ENCODE measurements at regions not wholly inside any gene's neighbourhood (a gene's known extent, or its start where the extent isn't known, plus 50 kb on each side); places are given as distances from the start of the nearest gene placed in this dataset.

DNA sequence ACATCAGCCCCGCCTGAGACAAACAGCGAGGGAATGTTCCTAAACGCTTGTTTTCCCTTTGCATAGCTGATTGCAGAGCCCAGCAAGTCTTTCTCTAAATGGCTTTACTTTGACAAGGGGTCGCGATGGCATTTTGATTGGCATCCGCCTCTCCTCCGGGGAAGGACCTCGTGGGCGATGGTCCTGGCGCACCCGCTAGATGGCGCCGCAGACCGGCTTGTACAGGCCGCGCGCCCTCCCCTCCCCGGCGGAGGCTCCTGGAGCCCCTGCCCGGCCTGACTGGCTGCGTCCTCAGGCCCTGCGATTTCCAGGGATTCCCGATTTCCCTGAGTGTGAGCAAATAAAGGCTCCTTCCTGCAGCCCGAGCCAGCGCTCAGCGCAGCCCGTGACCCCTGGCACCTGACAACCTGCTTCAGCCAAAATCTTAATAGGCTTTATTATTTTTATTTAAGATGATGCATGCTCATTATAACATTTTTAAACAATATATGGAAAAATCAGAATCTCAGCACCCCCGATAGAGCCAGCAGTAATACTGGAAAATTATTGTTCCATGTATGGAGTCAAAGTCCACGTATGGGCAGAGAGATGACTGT lies 468.3 kb downstream of the AACS start:
- Histone ChIP-seq H3K9me3 (no peaks in the 10 kb centered on the region), H3K27ac (replicated peaks in 1 of 4) (no peak overlapping the region), H3K36me3 (no peaks in the 10 kb centered on the region), H3K27me3 (peaks cover 0 to 34% (median 2%) of the 10 kb centered on the region in 4 donors), H3K4me3 (no peak overlapping the region), H3K4me1 (peaks cover 0 to 7% (median 6%) of the 10 kb centered on the region in 4 donors)
- TF ChIP-seq, protein P1, sequence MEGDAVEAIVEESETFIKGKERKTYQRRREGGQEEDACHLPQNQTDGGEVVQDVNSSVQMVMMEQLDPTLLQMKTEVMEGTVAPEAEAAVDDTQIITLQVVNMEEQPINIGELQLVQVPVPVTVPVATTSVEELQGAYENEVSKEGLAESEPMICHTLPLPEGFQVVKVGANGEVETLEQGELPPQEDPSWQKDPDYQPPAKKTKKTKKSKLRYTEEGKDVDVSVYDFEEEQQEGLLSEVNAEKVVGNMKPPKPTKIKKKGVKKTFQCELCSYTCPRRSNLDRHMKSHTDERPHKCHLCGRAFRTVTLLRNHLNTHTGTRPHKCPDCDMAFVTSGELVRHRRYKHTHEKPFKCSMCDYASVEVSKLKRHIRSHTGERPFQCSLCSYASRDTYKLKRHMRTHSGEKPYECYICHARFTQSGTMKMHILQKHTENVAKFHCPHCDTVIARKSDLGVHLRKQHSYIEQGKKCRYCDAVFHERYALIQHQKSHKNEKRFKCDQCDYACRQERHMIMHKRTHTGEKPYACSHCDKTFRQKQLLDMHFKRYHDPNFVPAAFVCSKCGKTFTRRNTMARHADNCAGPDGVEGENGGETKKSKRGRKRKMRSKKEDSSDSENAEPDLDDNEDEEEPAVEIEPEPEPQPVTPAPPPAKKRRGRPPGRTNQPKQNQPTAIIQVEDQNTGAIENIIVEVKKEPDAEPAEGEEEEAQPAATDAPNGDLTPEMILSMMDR (IDR thresholded peaks at IDR 0.05): peak; percentile 58 to 72 (median 61)
- no peak for TF ChIP-seq POLR2AphosphoS5 (IDR thresholded peaks at IDR 0.05)
- intact Hi-C loops (cut with DNase I): loop anchor here (5.0 kb wide), 1 partner anchor 1214 kb away; no protein-coding TSS in a partner anchor
- 7% methylated on average over 27 of the region's 29 CpGs for WGBS
- no peak for DNase-seq (ENCODE audit: extremely low spot score)

DNA sequence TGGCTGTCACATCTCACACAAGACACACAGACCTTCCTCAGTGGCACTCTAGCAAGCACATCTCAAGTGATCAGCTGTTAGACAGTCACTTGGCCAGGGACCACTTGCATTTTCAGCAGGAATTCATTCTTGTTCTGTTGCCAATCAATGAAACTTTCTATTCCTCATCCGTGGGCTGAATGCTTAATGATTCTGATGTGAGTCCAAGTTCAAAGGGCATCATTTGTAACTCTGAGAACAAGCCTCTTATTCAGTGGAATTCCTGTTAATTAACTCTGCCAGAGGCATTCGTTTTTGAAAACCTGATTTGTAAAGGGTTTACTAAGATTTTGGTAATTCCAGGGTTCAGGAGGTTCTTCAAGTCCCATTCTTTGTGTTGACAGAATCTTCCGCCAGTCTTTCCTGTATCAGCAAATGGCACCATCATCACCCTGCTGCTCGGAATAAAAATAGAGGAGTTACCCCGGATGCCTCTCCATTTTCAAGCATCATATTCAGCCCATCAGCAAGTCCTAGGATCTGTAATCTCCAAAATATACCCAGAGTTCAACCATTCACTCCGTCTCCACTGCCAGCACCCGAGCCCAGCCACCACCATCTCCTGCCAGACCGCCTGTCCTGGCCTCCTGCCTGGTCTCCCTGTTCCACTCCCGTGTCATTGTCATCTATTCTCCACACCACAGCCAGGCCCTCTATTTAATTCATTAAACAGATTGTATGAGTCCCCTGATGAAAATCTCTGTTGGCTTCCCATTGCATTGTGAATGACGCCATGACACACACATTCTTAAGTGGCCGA lies 473.4 kb downstream of the AACS start:
- Histone ChIP-seq H3K4me3 (no peak overlapping the region), H3K27me3 (peaks cover 0 to 16% (median 0%) of the 10 kb centered on the region in 4 donors), H3K36me3 (no peaks in the 10 kb centered on the region), H3K4me1 (peaks cover 0 to 2% (median under 1%) of the 10 kb centered on the region in 4 donors), H3K27ac (replicated peaks in 1 of 4) (no peak overlapping the region), H3K9me3 (no peaks in the 10 kb centered on the region)
- intact Hi-C loops (cut with DNase I): no loop called here
- WGBS: 76% methylated on average over 11 of the region's 11 CpGs
- no peak for DNase-seq (ENCODE audit: extremely low spot score)
- TF ChIP-seq POLR2AphosphoS5 (IDR thresholded peaks at IDR 0.05) (no peak), EP300 (IDR thresholded peaks at IDR 0.05) (no peak), POLR2A (IDR thresholded peaks at IDR 0.05; ENCODE audit: low read depth) (no peak)
- TF ChIP-seq, protein P1 (IDR thresholded peaks at IDR 0.05): no peak

DNA sequence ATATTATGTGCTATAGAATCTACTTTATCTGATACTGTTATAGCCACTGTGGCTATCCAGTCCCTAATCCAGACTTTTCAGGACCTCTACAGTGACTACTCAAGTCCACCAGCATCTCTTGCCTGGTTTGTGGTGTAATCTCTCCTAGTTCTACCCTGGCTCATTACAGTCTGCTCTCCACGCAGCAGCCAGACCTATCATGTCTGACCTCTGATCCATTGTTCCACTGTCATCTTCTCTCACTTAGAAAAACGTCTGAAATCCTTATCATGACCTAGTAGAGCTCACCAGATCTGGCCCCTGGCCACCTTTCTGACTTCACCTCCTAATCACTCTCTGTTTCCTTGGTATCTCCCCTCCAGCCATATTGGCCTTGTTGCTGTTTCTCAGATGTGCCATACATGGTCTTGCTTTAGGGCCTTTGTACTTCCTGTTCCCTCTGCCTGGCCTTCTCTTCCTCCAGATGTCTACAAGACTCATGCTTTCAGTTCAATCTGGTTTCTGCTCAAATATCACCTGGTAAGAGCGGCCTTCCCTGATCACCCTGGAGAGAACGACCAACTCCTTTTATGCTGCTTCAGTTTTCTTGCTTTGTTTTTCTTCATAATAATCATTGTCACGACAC lies 475.5 kb downstream of the AACS start:
- intact Hi-C loops (cut with DNase I): no loop called here
- no peak for DNase-seq (ENCODE audit: extremely low spot score)
- TF ChIP-seq EP300 (IDR thresholded peaks at IDR 0.05) (no peak), POLR2AphosphoS5 (IDR thresholded peaks at IDR 0.05) (no peak), POLR2A (IDR thresholded peaks at IDR 0.05; ENCODE audit: low read depth) (no peak)
- TF ChIP-seq, protein P1 (IDR thresholded peaks at IDR 0.05): no peak
- H3K4me3 ChIP-seq: no peak overlapping the region
- no peaks in the 10 kb centered on the region for H3K4me1 ChIP-seq
- H3K9me3 ChIP-seq: no peaks in the 10 kb centered on the region
- peaks cover 0 to 6% (median 0%) of the 10 kb centered on the region in 4 donors for H3K27me3 ChIP-seq
- WGBS: 69% methylated on average over 5 of the region's 5 CpGs
- no peaks in the 10 kb centered on the region for H3K36me3 ChIP-seq
- no peak overlapping the region for H3K27ac ChIP-seq (replicated peaks in 1 of 4)

DNA sequence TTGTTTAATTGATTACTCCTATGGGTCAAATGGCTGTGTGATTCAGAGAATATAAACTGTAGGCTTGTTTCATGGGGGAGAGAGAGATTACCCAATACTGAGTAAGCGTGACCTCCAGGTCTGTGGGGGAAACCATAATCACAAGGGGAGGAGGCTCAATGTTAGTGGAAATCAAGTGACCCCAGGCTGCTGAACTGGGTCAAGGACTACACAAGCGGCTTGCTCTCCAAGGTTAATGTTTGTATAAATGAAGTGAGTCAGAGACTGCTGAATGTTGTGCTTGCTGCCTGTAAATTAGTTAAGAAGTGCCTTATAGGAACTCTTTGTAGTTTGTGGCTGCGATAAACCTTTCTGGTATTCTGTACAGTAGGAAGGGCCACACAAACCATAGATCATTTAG lies 479.7 kb downstream of the AACS start:
- WGBS: 91% methylated on average over 3 of the region's 3 CpGs
- DNase-seq (ENCODE audit: extremely low spot score): no peak
- intact Hi-C loops (cut with DNase I): no loop called here
- no peak overlapping the region for H3K27ac ChIP-seq (replicated peaks in 1 of 4)
- H3K4me1 ChIP-seq: no peaks in the 10 kb centered on the region
- H3K9me3 ChIP-seq: no peaks in the 10 kb centered on the region
- no peaks in the 10 kb centered on the region for H3K36me3 ChIP-seq
- no peak overlapping the region for H3K4me3 ChIP-seq
- TF ChIP-seq POLR2AphosphoS5 (IDR thresholded peaks at IDR 0.05) (no peak), EP300 (IDR thresholded peaks at IDR 0.05) (no peak), POLR2A (IDR thresholded peaks at IDR 0.05; ENCODE audit: low read depth) (no peak)
- TF ChIP-seq, protein P1 (IDR thresholded peaks at IDR 0.05): no peak
- H3K27me3 ChIP-seq: peaks cover 0 to 4% (median 0%) of the 10 kb centered on the region in 4 donors
